SKM-1 (cell line): ENCODE measurements at regions not wholly inside any gene's neighbourhood (a gene's known extent, or its start where the extent isn't known, plus 50 kb on each side); places are given as distances from the start of the nearest gene placed in this dataset.

Experiments
- DNase-seq: peaks from one replicate; lab custom pipeline; 2025; ENCODE audit not compliant: unreplicated experiment; lab: John Stamatoyannopoulos, UW

GRCh38 chr2:158049129-158049855 is 52.4 kb upstream of the UPP2 start:
- DNase-seq = no peak

DNA sequence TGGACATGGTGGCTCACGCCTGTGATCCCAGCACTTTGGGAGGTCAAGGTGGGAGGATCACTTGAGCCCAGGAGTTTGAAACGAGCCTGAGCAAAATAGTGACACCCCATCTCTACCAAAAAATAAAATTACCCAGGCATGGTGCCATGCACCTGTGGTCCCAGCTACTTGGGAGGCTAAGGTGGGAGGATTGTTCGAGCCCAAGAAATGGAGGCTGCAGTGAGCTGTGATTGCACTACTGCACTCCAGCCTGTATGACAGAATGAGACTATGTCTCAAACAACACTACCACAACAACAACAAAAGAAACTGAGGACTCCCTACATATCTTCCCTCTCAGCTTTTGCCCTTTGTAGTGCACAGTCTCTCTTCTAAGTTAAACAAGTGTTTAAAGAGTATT is 53.3 kb upstream of the UPP2 start:
- no peak for DNase-seq

GRCh38 chr2:158047156-158047611 is 54.5 kb upstream of the UPP2 start:
- DNase-seq = no peak

GRCh38 chr2:158046121-158046880 is 55.4 kb upstream of the UPP2 start:
- DNase-seq = no peak

- no peak for DNase-seq
These were observed 56.3 kb upstream of the UPP2 start for GRCh38 chr2:158045362-158045761.

- no peak for DNase-seq
These were observed 58.3 kb upstream of the UPP2 start for GRCh38 chr2:158043181-158043948.

- DNase-seq = no peak
These were observed 59.0 kb upstream of the UPP2 start for GRCh38 chr2:158042666-158043065.

DNA sequence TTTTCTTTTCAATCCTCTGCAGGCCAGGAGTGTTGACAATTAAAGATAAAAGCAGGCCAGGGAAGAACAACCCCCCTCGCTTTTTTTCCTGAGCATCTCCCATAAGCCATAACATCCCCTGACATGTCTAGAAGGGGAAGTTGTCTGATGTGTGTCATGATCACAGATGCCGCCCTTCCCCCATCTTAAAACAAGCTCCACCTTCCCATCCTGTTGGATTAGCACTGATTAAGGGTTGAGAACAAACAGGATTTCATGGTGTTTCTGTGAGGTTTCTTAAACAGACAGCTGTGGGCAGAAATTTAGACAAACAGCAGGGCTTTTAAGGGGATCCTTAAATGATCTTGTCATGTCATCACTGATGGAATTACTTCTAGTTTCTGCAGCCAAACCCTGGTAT is 59.4 kb upstream of the UPP2 start:
- no peak for DNase-seq

DNA sequence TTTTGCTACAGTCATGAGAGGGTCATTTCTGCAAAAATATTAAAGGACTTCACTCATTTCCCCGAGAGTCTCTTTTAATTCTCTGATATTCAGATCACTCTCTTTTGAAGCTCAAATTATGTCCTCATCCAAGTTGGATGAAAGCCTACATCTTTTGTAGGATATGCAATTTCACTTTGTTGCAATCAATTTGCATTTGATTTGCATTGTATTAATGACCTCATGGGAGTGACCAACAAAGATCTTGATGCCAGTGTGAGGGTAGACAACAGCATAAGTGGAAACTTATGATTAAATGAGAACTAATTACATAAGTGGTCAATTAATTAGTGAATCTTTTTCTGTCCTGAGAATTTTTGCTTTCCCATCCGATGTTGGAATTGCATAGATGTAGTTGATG is 60.3 kb upstream of the UPP2 start:
- DNase-seq = no peak

DNA sequence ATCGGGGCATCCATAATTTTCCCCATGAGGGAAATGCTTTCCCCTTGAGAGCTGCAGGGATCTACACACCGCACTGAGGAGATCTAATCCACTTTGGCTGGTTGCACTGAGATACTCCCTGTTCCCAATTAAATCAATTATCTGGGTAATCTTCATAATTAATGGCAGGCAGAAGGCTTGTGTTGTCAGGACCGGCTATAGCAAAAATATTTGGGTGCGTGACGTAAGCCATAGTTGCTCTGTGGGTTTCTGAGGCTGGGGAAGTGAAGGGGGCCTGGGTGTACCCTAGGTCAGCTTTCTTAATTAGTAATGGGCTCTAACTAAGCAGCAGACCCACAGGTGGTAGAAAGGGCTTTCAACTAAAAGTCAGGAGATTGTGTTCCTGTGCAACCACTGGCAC is 62.8 kb upstream of the UPP2 start:
- DNase-seq = no peak

DNA sequence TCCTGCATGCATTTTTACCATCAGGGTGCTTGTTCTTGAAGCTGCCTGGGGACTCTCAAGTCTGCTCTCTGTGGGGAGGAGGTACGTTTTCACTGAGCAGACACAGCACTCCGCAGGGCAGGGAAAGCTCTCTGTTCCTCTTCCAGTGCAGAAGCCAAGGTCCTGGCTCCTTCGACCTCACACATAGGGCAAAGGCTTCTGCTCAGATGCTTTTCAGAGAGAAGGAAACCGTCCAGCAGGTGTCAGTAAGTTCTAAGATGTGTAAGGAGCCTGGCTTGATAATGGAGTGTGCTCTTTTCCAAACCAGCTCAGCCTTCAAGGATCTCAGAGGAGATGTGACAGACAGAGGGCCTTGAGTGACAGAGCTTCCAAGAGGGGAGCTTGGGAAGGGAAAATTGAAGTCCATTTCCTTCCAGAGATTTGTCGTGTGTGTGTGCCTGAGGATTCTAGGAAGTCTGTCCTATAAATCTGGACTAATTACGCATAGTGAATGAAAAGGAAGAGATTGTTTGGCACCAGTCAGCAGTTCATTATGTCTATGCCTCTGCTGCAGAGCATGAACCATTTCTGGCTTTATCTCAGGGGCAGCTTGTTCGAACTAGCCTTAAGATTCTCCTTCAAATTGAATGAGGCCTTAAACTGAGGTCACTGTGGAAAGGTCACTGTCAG is 67.3 kb upstream of the UPP2 start:
- DNase-seq = peak; percentile 80

DNA sequence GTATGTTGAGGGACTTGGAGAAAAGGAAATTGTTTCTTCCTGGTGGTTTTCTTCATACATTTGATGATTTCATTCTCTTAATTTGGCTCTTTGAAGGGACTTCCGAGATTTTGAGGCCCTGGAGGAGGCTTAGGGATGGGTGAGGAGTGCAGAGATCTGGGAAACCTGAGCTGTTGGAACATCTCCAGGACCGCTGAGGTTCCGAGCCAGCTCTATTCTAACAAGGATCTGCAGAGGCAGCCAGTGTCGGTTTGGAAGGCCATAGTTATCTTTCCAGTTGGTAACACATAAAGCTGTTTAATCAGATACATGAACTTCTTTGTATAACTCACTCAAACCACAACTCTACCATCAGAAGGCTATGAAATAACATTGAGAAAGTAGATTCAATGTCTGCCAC is 70.3 kb upstream of the UPP2 start:
- no peak for DNase-seq

- DNase-seq = no peak
These were observed 76.2 kb upstream of the UPP2 start for GRCh38 chr2:158025255-158025996.

GRCh38 chr2:158024288-158024898 is 77.3 kb upstream of the UPP2 start:
- no peak for DNase-seq

DNA sequence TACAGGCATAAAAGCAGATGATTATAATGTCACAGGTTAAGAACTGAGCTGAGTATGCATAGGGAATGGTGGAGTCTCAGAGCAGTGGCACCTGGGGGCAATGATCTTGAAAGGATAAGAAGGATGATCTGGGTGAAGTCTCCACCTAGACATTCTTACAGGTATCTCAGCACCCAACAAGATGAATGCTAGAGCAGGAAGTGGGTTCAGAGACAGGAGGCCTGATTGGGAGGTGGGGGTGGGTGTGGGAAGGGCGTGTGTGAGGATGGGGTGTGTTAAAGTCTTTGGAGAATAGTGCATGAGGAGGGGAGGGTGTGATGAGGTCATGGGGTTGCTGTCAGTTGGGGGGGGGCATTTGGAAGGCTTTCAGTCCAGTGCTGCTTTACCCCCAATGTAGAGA is 78.8 kb upstream of the UPP2 start:
- no peak for DNase-seq

GRCh38 chr2:158021226-158021625 is 80.5 kb upstream of the UPP2 start:
- DNase-seq = no peak

- no peak for DNase-seq
These were observed 86.1 kb upstream of the UPP2 start for GRCh38 chr2:158015428-158016076.

GRCh38 chr2:158013891-158014290 is 87.8 kb upstream of the UPP2 start:
- DNase-seq = no peak

- no peak for DNase-seq
These were observed 90.5 kb upstream of the UPP2 start for GRCh38 chr2:158011055-158011771.
